A549 (cell line): ENCODE measurements at regions not wholly inside any gene's neighbourhood (a gene's known extent, or its start where the extent isn't known, plus 50 kb on each side); places are given as distances from the start of the nearest gene placed in this dataset.

Experiments
- ATAC-seq, 2 experiments: fragments of 200-7000 bp in 1 of 2; fragments of >200 bp in 1 of 2; cut with Nextera tagmentation in 1 of 2; cut with Tn5 transposase in 1 of 2; 3 replicates each; pipeline versions ENCODE4 v1.8.0 to v1.9.1; 2018 to 2020; ENCODE audit warnings: mild to moderate bottlenecking in 1 of 2, moderate library complexity in 1 of 2
- CTCF ChIA-PET: fragments of 300-600 bp; sonication (Branson Sonifier 250); formaldehyde crosslinking; extraction: SDS; loops from one replicate; lab custom pipeline; 2021; ENCODE audit warnings: antibody characterized with exemption, inconsistent platforms; lab: Yijun Ruan, JAX
- POLR2A ChIA-PET: fragments of 350-600 bp; formaldehyde crosslinking; extraction: SDS; loops from one replicate; lab custom pipeline; 2021; ENCODE audit warnings: antibody characterized with exemption, inconsistent platforms; lab: Yijun Ruan, JAX
- DNase-seq, 2 experiments: peaks; one replicate each; pipeline versions ENCODE4 v3.0.0 to v3.0.0-alpha.2; 2011 to 2016; ENCODE audit warnings: low read depth in 1 of 2, low spot score in 1 of 2
- FAIRE-seq: peaks from 2 replicates; lab custom pipeline; 2011; peaks lifted over from hg19 to GRCh38; lab: Jason Lieb, UNC
- H3K27ac ChIP-seq, 2 experiments: fragments of >200 bp; sonication (Bioruptor Twin); formaldehyde crosslinking; 3 replicates each; pipeline ENCODE4 v1.5.1; 2016 to 2017
- H3K4me1 ChIP-seq: fragments of >200 bp; sonication (Bioruptor Twin); formaldehyde crosslinking; 3 replicates; pipeline ENCODE4 v1.6.1; 2016
- H3K4me2 ChIP-seq: fragments of >200 bp; sonication (Bioruptor Twin); formaldehyde crosslinking; 3 replicates; pipeline ENCODE4 v1.6.1; 2016
- H3K4me3 ChIP-seq: fragments of >200 bp; sonication (Bioruptor Twin); formaldehyde crosslinking; 3 replicates; pipeline ENCODE4 v1.5.1; 2016
- H3K9me3 ChIP-seq: fragments of >200 bp; sonication (Bioruptor Twin); formaldehyde crosslinking; 3 replicates; pipeline ENCODE4 v1.6.1; 2016
- CBX2 ChIP-seq: fragments of 200-600 bp; sonication (generic); IDR thresholded peaks from 2 replicates; pipeline ENCODE4 v1.6.1; 2016; ENCODE audit warnings: low read depth, mild to moderate bottlenecking, borderline replicate concordance
- CBX8 ChIP-seq: fragments of 200-600 bp; sonication (generic); IDR thresholded peaks from 2 replicates; pipeline ENCODE4 v1.6.1; 2016
- CHD4 ChIP-seq: fragments of 200-600 bp; sonication (generic); IDR thresholded peaks from 2 replicates; pipeline ENCODE4 v1.6.1; 2016; ENCODE audit warnings: antibody characterized with exemption, mild to moderate bottlenecking, borderline replicate concordance
- CTCF ChIP-seq: fragments of >200 bp; sonication (Bioruptor Twin); formaldehyde crosslinking; IDR thresholded peaks from 3 replicates; pipeline ENCODE4 v1.5.1; 2016
- ELK1 ChIP-seq: fragments of 150-350 bp; IDR thresholded peaks from 2 replicates; pipeline ENCODE4 v1.6.1; 2014; ENCODE audit warnings: low read depth, mild to moderate bottlenecking, low read length
- EP300 ChIP-seq, 2 experiments: fragments of >200 bp; sonication (Bioruptor Twin); formaldehyde crosslinking; IDR thresholded peaks; 2 replicates in 1 of 2; 3 replicates in 1 of 2; pipeline ENCODE4 v1.6.1; 2016 to 2017
- HEYL ChIP-seq: fragments of 250-450 bp; sonication (Bioruptor Pico); IDR thresholded peaks from 2 replicates; pipeline ENCODE4 v1.8.0; 2021; ENCODE audit warnings: mild to moderate bottlenecking, moderate library complexity
- HMGXB4 ChIP-seq: fragments of 250-450 bp; sonication (Bioruptor Pico); IDR thresholded peaks from 2 replicates; pipeline ENCODE4 v1.5.0; 2021; ENCODE audit warnings: mild to moderate bottlenecking, moderate library complexity, borderline replicate concordance
- HOXA7 ChIP-seq: fragments of 250-450 bp; sonication (Bioruptor Pico); IDR thresholded peaks from 2 replicates; pipeline ENCODE4 v1.5.0; 2020; ENCODE audit warnings: mild to moderate bottlenecking, moderate library complexity
- HOXB13 ChIP-seq: fragments of 250-450 bp; sonication (Bioruptor Pico); IDR thresholded peaks from 2 replicates; pipeline ENCODE4 v1.5.0; 2020; ENCODE audit warnings: low read depth, mild to moderate bottlenecking, moderate library complexity
- HOXB5 ChIP-seq: fragments of 250-450 bp; sonication (Bioruptor Pico); IDR thresholded peaks from 2 replicates; pipeline ENCODE4 v1.5.0; 2020; ENCODE audit warnings: mild to moderate bottlenecking, moderate library complexity
- JUNB ChIP-seq: fragments of >200 bp; sonication (Bioruptor Twin); formaldehyde crosslinking; IDR thresholded peaks from 2 replicates; pipeline ENCODE4 v1.6.1; 2016
- NPAS2 ChIP-seq: fragments of 250-450 bp; sonication (Bioruptor Pico); IDR thresholded peaks from 2 replicates; pipeline ENCODE4 v1.8.0; 2022; ENCODE audit warnings: mild to moderate bottlenecking, moderate library complexity, borderline replicate concordance
- POLR2AphosphoS2 ChIP-seq: conservative IDR thresholded peaks from 2 replicates; pipeline ENCODE4 v1.6.1; 2012; ENCODE audit warnings: low read length, improper control_type of control experiment, inconsistent platforms
- RAD21 ChIP-seq, 2 experiments: fragments of >200 bp in 1 of 2; sonication (Bioruptor Twin) in 1 of 2; formaldehyde crosslinking in 1 of 2; IDR thresholded peaks in 1 of 2; conservative IDR thresholded peaks in 1 of 2; 2 replicates in 1 of 2; 3 replicates in 1 of 2; pipeline ENCODE4 v1.6.1; 2012 to 2018; ENCODE audit warnings: inconsistent platforms in 1 of 2
- RARB ChIP-seq: fragments of 250-450 bp; sonication (Bioruptor Pico); IDR thresholded peaks from 2 replicates; pipeline ENCODE4 v1.8.0; 2021; ENCODE audit warnings: mild to moderate bottlenecking, moderate library complexity
- REST ChIP-seq: fragments of 200-600 bp; sonication (generic); IDR thresholded peaks from 2 replicates; pipeline ENCODE4 v1.6.1; 2016; ENCODE audit warnings: antibody characterized with exemption, mild to moderate bottlenecking, moderate library complexity
- RFX5 ChIP-seq: fragments of 450-650 bp; IDR thresholded peaks from 2 replicates; pipeline ENCODE4 v1.7.1; 2014; ENCODE audit warnings: antibody characterized with exemption, mild to moderate bottlenecking, moderate library complexity
- RNF2 ChIP-seq: fragments of 200-600 bp; sonication (generic); IDR thresholded peaks from 2 replicates; pipeline ENCODE4 v1.6.1; 2016; ENCODE audit warnings: low read depth, mild to moderate bottlenecking, antibody characterized with exemption, moderate library complexity, borderline replicate concordance
- USF2 ChIP-seq: fragments of 450-650 bp; IDR thresholded peaks from 2 replicates; pipeline ENCODE4 v1.6.1; 2014; ENCODE audit warnings: antibody characterized with exemption
- ZFP36 ChIP-seq: fragments of 450-650 bp; IDR thresholded peaks from 2 replicates; pipeline ENCODE4 v1.6.1; 2014; ENCODE audit warnings: borderline replicate concordance; ENCODE audit not compliant: partially characterized antibody
- ZNF302 ChIP-seq: fragments of 250-450 bp; sonication (Bioruptor Pico); IDR thresholded peaks from 2 replicates; pipeline ENCODE4 v1.9.0; 2021; ENCODE audit warnings: inconsistent platforms, mild to moderate bottlenecking, moderate library complexity
- ZSCAN20 ChIP-seq: fragments of 250-450 bp; sonication (Bioruptor Pico); IDR thresholded peaks from 2 replicates; pipeline ENCODE4 v1.8.0; 2022; ENCODE audit warnings: mild to moderate bottlenecking, moderate library complexity
- WGBS: methylation state at CpG from one replicate; pipeline ENCODE4 v1.1.6; 2017; ENCODE audit errors: missing lambda C conversion rate; 5-methylcytosine and 5-hydroxymethylcytosine counted together

GRCh38 chr5:91474201-91474600 lies 91.1 kb upstream of the ARRDC3 start (continued):
- TF ChIP-seq ELK1 = no peak
- no peak for TF ChIP-seq RAD21 (conservative IDR thresholded peaks at IDR 0.05 in 1 of 2, IDR thresholded peaks at IDR 0.05 in 1 of 2)
- TF ChIP-seq JUNB = no peak
- TF ChIP-seq CBX8 = no peak
- TF ChIP-seq EP300 (IDR thresholded peaks at IDR 0.05) = no peak
- TF ChIP-seq CHD4 = no peak

GRCh38 chr5:91472631-91473030 lies 89.5 kb upstream of the ARRDC3 start:
- ATAC-seq (no peak), FAIRE-seq (no peak), DNase-seq (no peak)
- H3K27ac ChIP-seq = no peak overlapping the region
- no peaks in the 10 kb centered on the region for H3K4me1 ChIP-seq
- WGBS = 18% methylated on average over 1 of the region's 1 CpG
- H3K4me2 ChIP-seq = no peak overlapping the region
- ChIA-PET POLR2A (no interaction called here), CTCF (no interaction called here)
- no peaks in the 10 kb centered on the region for H3K9me3 ChIP-seq
- TF ChIP-seq HMGXB4 (CRISPR knock-in tag) (no peak), EP300 (IDR thresholded peaks at IDR 0.05) (no peak), USF2 (no peak), RFX5 (no peak), ZFP36 (no peak), REST (no peak), RARB (CRISPR knock-in tag) (no peak), HEYL (no peak), HOXB13 (CRISPR knock-in tag) (no peak), ZSCAN20 (no peak), RNF2 (no peak), HOXB5 (CRISPR knock-in tag) (no peak), NPAS2 (no peak), HOXA7 (no peak), CTCF (no peak), CBX2 (no peak), POLR2AphosphoS2 (no peak), RAD21 (conservative IDR thresholded peaks at IDR 0.05 in 1 of 2, IDR thresholded peaks at IDR 0.05 in 1 of 2) (no peak), ZNF302 (CRISPR knock-in tag) (no peak)
- H3K4me3 ChIP-seq = no peak overlapping the region
